IMR-90 (cell line): ENCODE measurements at regions not wholly inside any gene's neighbourhood (a gene's known extent, or its start where the extent isn't known, plus 50 kb on each side); places are given as distances from the start of the nearest gene placed in this dataset.

Source experiments
- ATAC-seq: fragments of 200-7000 bp; cut with Tn5 transposase; 2 replicates; pipeline ENCODE4 v1.9.1; 2020; ENCODE audit warnings: low read depth, mild to moderate bottlenecking, moderate library complexity
- BruUV-seq: library from RNA; stranded (reverse); fragments of 400-500 nt; replicated peaks from 2 replicates; lab custom pipeline; 2021; lab: Mats Ljungman, UMichigan
- CTCF ChIA-PET: fragments of 300-600 bp; formaldehyde crosslinking; extraction: SDS; loops from one replicate; lab custom pipeline; 2021; ENCODE audit warnings: antibody characterized with exemption; lab: Yijun Ruan, JAX
- POLR2A ChIA-PET: fragments of 300-600 bp; sonication (Branson Sonifier 250); formaldehyde crosslinking; loops from one replicate; lab custom pipeline; 2022; ENCODE audit warnings: antibody characterized with exemption; ENCODE audit not compliant: unreplicated experiment; lab: Charles Lee
- DNase-seq: peaks from one replicate; pipeline ENCODE4 v3.0.0; 2013
- H2AFZ ChIP-seq: replicated peaks from 2 replicates; pipeline ENCODE3; 2013; ENCODE audit warnings: low read length, mild to moderate bottlenecking; ENCODE audit not compliant: poor library complexity
- H2AK5ac ChIP-seq: 2 replicates; pipeline ENCODE4 v1.6.1; 2013; ENCODE audit warnings: low read depth, low read length, inconsistent platforms
- H2AK9ac ChIP-seq: replicated peaks from 2 replicates; pipeline ENCODE3; 2013; ENCODE audit warnings: mild to moderate bottlenecking, low read depth, low read length, moderate library complexity; ENCODE audit not compliant: poor library complexity
- H2BK120ac ChIP-seq: 2 replicates; pipeline ENCODE4 v1.6.1; 2013; ENCODE audit warnings: low read depth, low read length, inconsistent platforms
- H2BK15ac ChIP-seq: 3 replicates; pipeline ENCODE4 v1.6.1; 2013; ENCODE audit warnings: low read depth, low read length, inconsistent platforms
- H2BK20ac ChIP-seq: 2 replicates; pipeline ENCODE4 v1.6.1; 2013; ENCODE audit warnings: low read depth, mild to moderate bottlenecking, inconsistent platforms, low read length, moderate library complexity
- H2BK5ac ChIP-seq: 2 replicates; pipeline ENCODE4 v1.6.1; 2013; ENCODE audit warnings: mild to moderate bottlenecking, low read depth, low read length, inconsistent platforms; ENCODE audit not compliant: poor library complexity, severe bottlenecking
- H3K14ac ChIP-seq: replicated peaks from 2 replicates; pipeline ENCODE4 v1.6.1; 2013; ENCODE audit warnings: low read depth, low read length, inconsistent platforms
- H3K18ac ChIP-seq: 2 replicates; pipeline ENCODE4 v1.6.1; 2013; ENCODE audit warnings: low read depth, low read length, control low read depth
- H3K23ac ChIP-seq: 2 replicates; pipeline ENCODE4 v1.6.1; 2013; ENCODE audit warnings: low read depth, low read length, inconsistent platforms
- H3K27ac ChIP-seq: 2 replicates; pipeline ENCODE4 v1.5.1; 2013; ENCODE audit warnings: mild to moderate bottlenecking, control low read depth, low read length; ENCODE audit not compliant: insufficient read depth
- H3K27me3 ChIP-seq: 2 replicates; pipeline ENCODE4 v1.6.1; 2013; ENCODE audit warnings: low read length; ENCODE audit not compliant: control insufficient read depth, insufficient read depth
- H3K36me3 ChIP-seq: 2 replicates; pipeline ENCODE4 v1.6.1; 2013; ENCODE audit warnings: low read length, mixed read lengths; ENCODE audit not compliant: control insufficient read depth, insufficient read depth
- H3K4ac ChIP-seq: 2 replicates; pipeline ENCODE4 v1.6.1; 2013; ENCODE audit warnings: low read depth, low read length, inconsistent platforms
- H3K4me1 ChIP-seq: 2 replicates; pipeline ENCODE4 v1.6.1; 2013; ENCODE audit warnings: low read length, mixed read lengths; ENCODE audit not compliant: control insufficient read depth, insufficient read depth
- H3K4me2 ChIP-seq: 2 replicates; pipeline ENCODE4 v1.6.1; 2013; ENCODE audit warnings: low read depth, mild to moderate bottlenecking, control low read depth, low read length, moderate library complexity
- H3K4me3 ChIP-seq: 2 replicates; pipeline ENCODE4 v1.5.1; 2013; ENCODE audit warnings: low read depth, mild to moderate bottlenecking, control low read depth, low read length, moderate library complexity; ENCODE audit not compliant: insufficient read depth
- H3K56ac ChIP-seq: 2 replicates; pipeline ENCODE4 v1.6.1; 2013; ENCODE audit warnings: low read length, inconsistent platforms; ENCODE audit not compliant: insufficient read depth; ENCODE audit errors: extremely low read depth
- H3K79me1 ChIP-seq, 2 experiments: 2 replicates each; pipeline ENCODE4 v1.6.1; 2013; ENCODE audit warnings: low read length in 2 of 2, inconsistent platforms in 1 of 2, low read depth in 1 of 2
- H3K9ac ChIP-seq: 2 replicates; pipeline ENCODE4 v1.6.1; 2013; ENCODE audit warnings: low read depth, low read length, control low read depth
- H3K9me1 ChIP-seq: 2 replicates; pipeline ENCODE4 v1.6.1; 2013; ENCODE audit warnings: low read length, inconsistent platforms; ENCODE audit not compliant: insufficient read depth
- H3K9me3 ChIP-seq: 2 replicates; pipeline ENCODE4 v1.6.1; 2013; ENCODE audit warnings: low read length; ENCODE audit not compliant: control insufficient read depth, insufficient read depth
- H4K20me1 ChIP-seq: 2 replicates; pipeline ENCODE4 v1.6.1; 2013; ENCODE audit warnings: low read length, inconsistent platforms; ENCODE audit not compliant: insufficient read depth
- H4K5ac ChIP-seq: 2 replicates; pipeline ENCODE4 v1.6.1; 2013; ENCODE audit warnings: mild to moderate bottlenecking, low read depth, low read length, control low read depth
- H4K8ac ChIP-seq, 2 experiments: 2 replicates each; pipeline ENCODE4 v1.6.1; 2013; ENCODE audit warnings: low read depth in 2 of 2, low read length in 2 of 2, control low read depth in 1 of 2, inconsistent platforms in 1 of 2
- H4K91ac ChIP-seq: 2 replicates; pipeline ENCODE4 v1.6.1; 2013; ENCODE audit warnings: low read depth, low read length, inconsistent platforms; ENCODE audit not compliant: insufficient read depth
- BHLHE40 ChIP-seq: fragments of 150-350 bp; IDR thresholded peaks from 2 replicates; pipeline ENCODE4 v1.6.1; 2016; ENCODE audit warnings: mild to moderate bottlenecking, low read depth, low read length
- CEBPB ChIP-seq: IDR thresholded peaks from 2 replicates; pipeline ENCODE4 v1.6.1; 2012; ENCODE audit warnings: low read depth, low read length, improper control_type of control experiment
- CHD1 ChIP-seq: IDR thresholded peaks from 2 replicates; pipeline ENCODE4 v1.6.1; 2012; ENCODE audit warnings: low read depth, low read length, improper control_type of control experiment
- CTCF ChIP-seq: conservative IDR thresholded peaks from 2 replicates; pipeline ENCODE4 v1.5.1; 2012; ENCODE audit warnings: mild to moderate bottlenecking, low read depth, low read length, improper control_type of control experiment
- ELK1 ChIP-seq: fragments of 150-350 bp; IDR thresholded peaks from 2 replicates; pipeline ENCODE4 v1.6.1; 2016; ENCODE audit warnings: low read depth, mild to moderate bottlenecking, low read length, moderate library complexity, borderline replicate concordance
- FOS ChIP-seq: fragments of 150-350 bp; IDR thresholded peaks from 2 replicates; pipeline ENCODE4 v1.6.1; 2016; ENCODE audit warnings: low read depth, low read length
- MAFK ChIP-seq: IDR thresholded peaks from 2 replicates; pipeline ENCODE4 v1.6.1; 2012; ENCODE audit warnings: low read depth, low read length, improper control_type of control experiment
- MAZ ChIP-seq: IDR thresholded peaks from 2 replicates; pipeline ENCODE4 v1.6.1; 2012; ENCODE audit warnings: low read depth, mild to moderate bottlenecking, low read length, improper control_type of control experiment, moderate library complexity, borderline replicate concordance
- MXI1 ChIP-seq: IDR thresholded peaks from 2 replicates; pipeline ENCODE4 v1.6.1; 2012; ENCODE audit warnings: low read depth, mild to moderate bottlenecking, low read length, moderate library complexity, borderline replicate concordance
- NFE2L2 ChIP-seq: fragments of 150-350 bp; IDR thresholded peaks from 2 replicates; pipeline ENCODE4 v1.6.1; 2016; ENCODE audit warnings: low read depth, mild to moderate bottlenecking, low read length
- POLR2A ChIP-seq: IDR thresholded peaks from 2 replicates; pipeline ENCODE4 v1.6.1; 2012; ENCODE audit warnings: mild to moderate bottlenecking, low read depth, low read length
- RAD21 ChIP-seq: IDR thresholded peaks from 2 replicates; pipeline ENCODE4 v1.6.1; 2012; ENCODE audit warnings: low read length, improper control_type of control experiment
- RCOR1 ChIP-seq: IDR thresholded peaks from 2 replicates; pipeline ENCODE4 v1.6.1; 2012; ENCODE audit warnings: mild to moderate bottlenecking, low read length, improper control_type of control experiment; ENCODE audit not compliant: insufficient replicate concordance
- RFX5 ChIP-seq: IDR thresholded peaks from 2 replicates; pipeline ENCODE4 v1.8.0; 2012; ENCODE audit warnings: low read depth, mild to moderate bottlenecking, low read length, moderate library complexity
- SMC3 ChIP-seq: fragments of 150-350 bp; IDR thresholded peaks from 2 replicates; pipeline ENCODE4 v1.6.1; 2016; ENCODE audit warnings: low read depth, mild to moderate bottlenecking, antibody characterized with exemption, low read length, moderate library complexity
- WGBS, 2 experiments: methylation state at CpG; one replicate each; pipeline versions ENCODE4 v1.1.5 to v1.1.7; 2013; ENCODE audit warnings: missing lambda C conversion rate in 2 of 2; ENCODE audit not compliant: insufficient read length in 1 of 2; ENCODE audit errors: extremely low coverage in 2 of 2; 5-methylcytosine and 5-hydroxymethylcytosine counted together
- dilution Hi-C: fragments of 300-500 bp; cut with HindIII; formaldehyde crosslinking; loops from one replicate; pipeline ENCODE4 v1.14.3; 2018; ENCODE audit warnings: low sequenced_read_pairs; ENCODE audit not compliant: unreplicated experiment
- in situ Hi-C: fragments of 300-500 bp; cut with MboI; formaldehyde crosslinking; loops from 3 replicates; pipeline ENCODE4 v1.14.3; 2019; ENCODE audit warnings: low sequenced_read_pairs, inconsistent platforms, mixed read lengths
- intact Hi-C: fragments of 100-400 bp; cut with micrococcal nuclease; formaldehyde crosslinking; loops from 2 replicates; pipeline ENCODE4 v1.10.0; 2022
- TF ChIP-seq, protein P1 (sequence below): fragments of 150-350 bp; IDR thresholded peaks from 2 replicates; pipeline ENCODE4 v1.6.1; 2017; ENCODE audit warnings: mild to moderate bottlenecking, antibody characterized with exemption, low read length, low read depth

GRCh38 chr9:126152622-126153362, 173.8 kb upstream of the MVB12B start:
- Histone ChIP-seq H3K4me3 (no peak overlapping the region), H4K8ac (no peak overlapping the region), H3K18ac (no peak overlapping the region), H2BK5ac (peak overlapping the region; percentile 18), H3K36me3 (no peaks in the 10 kb centered on the region), H2AK5ac (no peak overlapping the region), H2AFZ (no peak overlapping the region), H3K4me2 (no peak overlapping the region), H3K14ac (no peak overlapping the region), H3K27me3 (peaks cover 37% of the 10 kb centered on the region), H3K23ac (no peak overlapping the region), H3K9ac (no peak overlapping the region), H3K4ac (no peak overlapping the region), H2BK15ac (no peak overlapping the region), H4K91ac (no peak overlapping the region), H4K5ac (no peak overlapping the region), H3K56ac (no peak overlapping the region), H2BK120ac (no peak overlapping the region), H3K27ac (no peak overlapping the region), H2AK9ac (no peak overlapping the region), H3K9me1 (no peaks in the 10 kb centered on the region), H3K9me3 (no peaks in the 10 kb centered on the region), H3K79me1 (no peaks in the 10 kb centered on the region), H2BK20ac (no peak overlapping the region), H3K4me1 (no peaks in the 10 kb centered on the region), H4K20me1 (no peaks in the 10 kb centered on the region)
- no peak for ATAC-seq
- WGBS, 2 experiments = no CpG with 5 or more reads among the region's 3 CpGs
- ChIA-PET CTCF (no interaction called here), POLR2A (no interaction called here)
- no peak for DNase-seq
- in situ Hi-C loops = no loop called here
- dilution Hi-C loops = no loop called here
- BruUV-seq = no TSS peak
- intact Hi-C loops = no loop called here
- TF ChIP-seq CTCF (no peak), MAZ (no peak), MXI1 (no peak), CHD1 (no peak), RFX5 (no peak), CEBPB (no peak), BHLHE40 (no peak), POLR2A (no peak), FOS (no peak), RAD21 (no peak), RCOR1 (no peak), NFE2L2 (no peak), SMC3 (no peak), ELK1 (no peak), MAFK (no peak)
- TF ChIP-seq, protein P1, sequence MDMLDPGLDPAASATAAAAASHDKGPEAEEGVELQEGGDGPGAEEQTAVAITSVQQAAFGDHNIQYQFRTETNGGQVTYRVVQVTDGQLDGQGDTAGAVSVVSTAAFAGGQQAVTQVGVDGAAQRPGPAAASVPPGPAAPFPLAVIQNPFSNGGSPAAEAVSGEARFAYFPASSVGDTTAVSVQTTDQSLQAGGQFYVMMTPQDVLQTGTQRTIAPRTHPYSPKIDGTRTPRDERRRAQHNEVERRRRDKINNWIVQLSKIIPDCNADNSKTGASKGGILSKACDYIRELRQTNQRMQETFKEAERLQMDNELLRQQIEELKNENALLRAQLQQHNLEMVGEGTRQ = no peak
